ENCODE measurements at regions not wholly inside any gene's neighbourhood (a gene's known extent, or its start where the extent isn't known, plus 50 kb on each side); places are given as distances from the start of the nearest gene placed in this dataset.

DNA sequence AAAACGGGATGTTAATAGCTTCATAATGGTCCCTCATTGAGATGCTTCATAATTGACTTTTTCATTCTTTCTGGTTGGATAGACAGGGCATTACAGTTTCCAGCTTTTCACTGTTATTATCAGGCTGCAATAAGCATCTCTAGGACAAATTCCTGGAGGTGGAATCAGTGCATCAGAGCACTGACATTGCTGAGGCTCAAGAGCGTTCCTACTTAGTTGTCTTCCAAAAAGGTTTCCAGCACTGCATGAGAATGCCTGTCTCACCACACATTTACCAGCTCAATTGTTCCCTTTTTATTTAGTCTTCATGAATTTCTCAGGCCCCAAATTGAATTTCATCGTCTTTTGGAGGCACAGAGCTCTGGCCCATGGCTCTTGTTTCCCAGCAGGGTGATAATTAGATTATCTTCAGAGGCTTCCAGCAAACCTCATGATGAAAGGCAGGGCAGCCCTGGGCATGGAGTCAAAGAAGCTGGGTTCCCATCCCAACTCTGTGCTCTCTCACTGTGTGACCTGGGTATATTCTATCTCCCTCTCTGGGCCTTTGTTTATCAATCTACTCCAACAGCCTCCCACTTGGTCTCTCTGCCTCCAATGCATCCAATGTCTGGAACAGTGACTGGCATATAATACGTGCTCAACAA is 451.4 kb downstream of the PTPRU start:
- TF ChIP-seq, protein P1, sequence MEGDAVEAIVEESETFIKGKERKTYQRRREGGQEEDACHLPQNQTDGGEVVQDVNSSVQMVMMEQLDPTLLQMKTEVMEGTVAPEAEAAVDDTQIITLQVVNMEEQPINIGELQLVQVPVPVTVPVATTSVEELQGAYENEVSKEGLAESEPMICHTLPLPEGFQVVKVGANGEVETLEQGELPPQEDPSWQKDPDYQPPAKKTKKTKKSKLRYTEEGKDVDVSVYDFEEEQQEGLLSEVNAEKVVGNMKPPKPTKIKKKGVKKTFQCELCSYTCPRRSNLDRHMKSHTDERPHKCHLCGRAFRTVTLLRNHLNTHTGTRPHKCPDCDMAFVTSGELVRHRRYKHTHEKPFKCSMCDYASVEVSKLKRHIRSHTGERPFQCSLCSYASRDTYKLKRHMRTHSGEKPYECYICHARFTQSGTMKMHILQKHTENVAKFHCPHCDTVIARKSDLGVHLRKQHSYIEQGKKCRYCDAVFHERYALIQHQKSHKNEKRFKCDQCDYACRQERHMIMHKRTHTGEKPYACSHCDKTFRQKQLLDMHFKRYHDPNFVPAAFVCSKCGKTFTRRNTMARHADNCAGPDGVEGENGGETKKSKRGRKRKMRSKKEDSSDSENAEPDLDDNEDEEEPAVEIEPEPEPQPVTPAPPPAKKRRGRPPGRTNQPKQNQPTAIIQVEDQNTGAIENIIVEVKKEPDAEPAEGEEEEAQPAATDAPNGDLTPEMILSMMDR (optimal IDR thresholded peaks at IDR 0.05 in 1 of 3, IDR thresholded peaks at IDR 0.05 in 1 of 3, conservative IDR thresholded peaks at IDR 0.05 in 1 of 3; ENCODE audit: extremely low read depth in 1 of 3, insufficient read depth in 2 of 3, low read length in 3 of 3) = no peak
- TF ChIP-seq EZH2 (IDR thresholded peaks at IDR 0.05; ENCODE audit: low read length) = no peak

Data from keratinocyte (primary cell).